Transverse colon (tissue), 3 donors: ENCODE measurements at regions not wholly inside any gene's neighbourhood (a gene's known extent, or its start where the extent isn't known, plus 50 kb on each side); places are given as distances from the start of the nearest gene placed in this dataset.

Experiments used
- CTCF ChIP-seq, 5 experiments: fragments of 200-600 bp in 3 of 5; fragments of 450-650 bp in 2 of 5; sonication (generic) in 3 of 5; IDR thresholded peaks; 1 replicate in 2 of 5; 2 replicates in 3 of 5; pipeline ENCODE4 v1.5.1; 2016 to 2017; ENCODE audit warnings: antibody characterized with exemption in 5 of 5, inconsistent platforms in 3 of 5, mild to moderate bottlenecking in 2 of 5, moderate library complexity in 1 of 5
- POLR2A ChIP-seq: fragments of 450-650 bp; IDR thresholded peaks from one replicate; pipeline ENCODE4 v1.6.1; 2016; ENCODE audit warnings: antibody characterized with exemption, mild to moderate bottlenecking, moderate library complexity

- no peak for TF ChIP-seq POLR2A
- TF ChIP-seq CTCF (IDR thresholded peaks at IDR 0.05), result no peak
Measured at GRCh38 chr6:113338644-113339043, 518.5 kb upstream of the MARCKS start.
